PFSK-1 (cell line): ENCODE measurements at regions not wholly inside any gene's neighbourhood (a gene's known extent, or its start where the extent isn't known, plus 50 kb on each side); places are given as distances from the start of the nearest gene placed in this dataset.

Experiments used
- FOXP2 ChIP-seq: optimal IDR thresholded peaks from 2 replicates; pipeline ENCODE3; 2011; ENCODE audit warnings: borderline replicate concordance, control low read depth, inconsistent platforms; ENCODE audit not compliant: insufficient read depth; ENCODE audit errors: extremely low read length, extremely low read depth
- POLR2AphosphoS5 ChIP-seq: IDR thresholded peaks from 2 replicates; pipeline ENCODE4 v1.6.1; 2012; ENCODE audit warnings: low read depth, mild to moderate bottlenecking, control low read depth, low read length, moderate library complexity
- SIN3A ChIP-seq: IDR thresholded peaks from 2 replicates; pipeline ENCODE4 v1.6.1; 2012; ENCODE audit warnings: mild to moderate bottlenecking, low read length, moderate library complexity, borderline replicate concordance; ENCODE audit not compliant: insufficient read depth
- TAF1 ChIP-seq: IDR thresholded peaks from 2 replicates; pipeline ENCODE4 v1.6.1; 2012; ENCODE audit warnings: low read length, control low read depth, borderline replicate concordance; ENCODE audit not compliant: insufficient read depth
- TF ChIP-seq, protein P1 (sequence below), 2 experiments: IDR thresholded peaks; 2 replicates each; pipeline versions ENCODE4 v1.6.1 to v1.8.0; 2011 to 2012; ENCODE audit warnings: low read depth in 2 of 2, low read length in 2 of 2, control low read depth in 1 of 2, inconsistent platforms in 1 of 2, mild to moderate bottlenecking in 1 of 2, moderate library complexity in 1 of 2; ENCODE audit not compliant: insufficient read depth in 1 of 2

DNA sequence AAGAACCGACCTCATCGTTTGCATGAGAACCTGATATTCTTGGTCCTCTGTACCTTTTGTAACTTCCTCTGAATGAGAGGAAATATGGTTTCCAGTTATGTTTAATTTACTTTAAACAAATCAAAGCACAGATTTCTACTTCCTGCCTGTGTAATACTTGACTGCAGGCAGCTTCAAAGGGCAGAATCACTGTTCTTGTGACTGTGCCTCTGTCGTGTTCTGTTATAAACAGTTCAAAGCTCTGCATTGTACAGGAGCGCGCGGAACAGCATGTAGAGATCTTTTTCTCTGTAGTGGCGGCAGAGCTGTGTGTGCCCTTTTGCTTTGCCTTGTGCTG is 73.2 kb upstream of the CLDN5 start:
- no peak for TF ChIP-seq TAF1
- no peak for TF ChIP-seq FOXP2
- no peak for TF ChIP-seq POLR2AphosphoS5
- TF ChIP-seq SIN3A: no peak
- TF ChIP-seq, protein P1, sequence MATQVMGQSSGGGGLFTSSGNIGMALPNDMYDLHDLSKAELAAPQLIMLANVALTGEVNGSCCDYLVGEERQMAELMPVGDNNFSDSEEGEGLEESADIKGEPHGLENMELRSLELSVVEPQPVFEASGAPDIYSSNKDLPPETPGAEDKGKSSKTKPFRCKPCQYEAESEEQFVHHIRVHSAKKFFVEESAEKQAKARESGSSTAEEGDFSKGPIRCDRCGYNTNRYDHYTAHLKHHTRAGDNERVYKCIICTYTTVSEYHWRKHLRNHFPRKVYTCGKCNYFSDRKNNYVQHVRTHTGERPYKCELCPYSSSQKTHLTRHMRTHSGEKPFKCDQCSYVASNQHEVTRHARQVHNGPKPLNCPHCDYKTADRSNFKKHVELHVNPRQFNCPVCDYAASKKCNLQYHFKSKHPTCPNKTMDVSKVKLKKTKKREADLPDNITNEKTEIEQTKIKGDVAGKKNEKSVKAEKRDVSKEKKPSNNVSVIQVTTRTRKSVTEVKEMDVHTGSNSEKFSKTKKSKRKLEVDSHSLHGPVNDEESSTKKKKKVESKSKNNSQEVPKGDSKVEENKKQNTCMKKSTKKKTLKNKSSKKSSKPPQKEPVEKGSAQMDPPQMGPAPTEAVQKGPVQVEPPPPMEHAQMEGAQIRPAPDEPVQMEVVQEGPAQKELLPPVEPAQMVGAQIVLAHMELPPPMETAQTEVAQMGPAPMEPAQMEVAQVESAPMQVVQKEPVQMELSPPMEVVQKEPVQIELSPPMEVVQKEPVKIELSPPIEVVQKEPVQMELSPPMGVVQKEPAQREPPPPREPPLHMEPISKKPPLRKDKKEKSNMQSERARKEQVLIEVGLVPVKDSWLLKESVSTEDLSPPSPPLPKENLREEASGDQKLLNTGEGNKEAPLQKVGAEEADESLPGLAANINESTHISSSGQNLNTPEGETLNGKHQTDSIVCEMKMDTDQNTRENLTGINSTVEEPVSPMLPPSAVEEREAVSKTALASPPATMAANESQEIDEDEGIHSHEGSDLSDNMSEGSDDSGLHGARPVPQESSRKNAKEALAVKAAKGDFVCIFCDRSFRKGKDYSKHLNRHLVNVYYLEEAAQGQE (IDR thresholded peaks at IDR 0.05; ENCODE audit: insufficient read depth in 1 of 2, low read depth in 2 of 2, low read length in 2 of 2): no peak

DNA sequence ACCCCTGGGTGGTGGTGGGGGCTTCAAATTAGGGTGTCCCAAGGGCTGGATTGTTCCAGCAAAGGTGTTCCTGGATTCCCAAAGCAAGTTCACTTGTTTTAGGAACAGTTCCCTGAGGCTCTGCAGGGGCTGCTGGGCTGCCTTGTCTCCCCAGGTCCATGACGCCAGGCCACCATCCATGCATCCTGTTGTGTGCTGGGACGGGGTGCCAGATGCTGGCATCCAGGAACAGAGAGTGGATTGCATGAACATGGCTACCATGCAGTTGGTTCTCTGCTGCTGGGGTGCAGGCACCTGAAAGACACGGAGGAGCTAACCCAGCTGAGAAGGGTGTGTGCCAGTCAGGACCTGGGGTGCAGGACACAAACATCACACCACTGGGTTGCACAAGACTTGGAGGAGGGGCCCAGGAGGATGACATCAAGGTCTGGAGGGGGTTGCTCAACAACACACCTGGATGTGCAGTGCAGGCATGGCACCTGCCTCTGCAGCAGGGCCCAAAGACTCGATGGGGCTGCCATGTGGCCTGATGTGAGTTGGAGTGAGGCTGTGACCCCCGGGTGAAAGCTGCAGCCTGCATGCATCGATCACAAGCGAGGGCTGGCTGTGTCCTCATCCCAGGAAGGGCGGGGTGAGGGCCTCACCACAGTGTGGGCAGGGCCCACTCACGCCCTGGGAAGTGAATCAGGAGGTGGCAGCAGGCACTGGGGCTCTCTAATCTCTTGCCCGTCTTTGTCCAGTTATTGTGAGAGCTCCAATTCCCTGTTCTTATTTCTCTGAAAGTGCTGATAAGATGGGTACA is 74.0 kb upstream of the CLDN5 start:
- TF ChIP-seq, protein P1 (IDR thresholded peaks at IDR 0.05; ENCODE audit: insufficient read depth in 1 of 2, low read depth in 2 of 2, low read length in 2 of 2): no peak
- TF ChIP-seq POLR2AphosphoS5: no peak
- no peak for TF ChIP-seq FOXP2
- TF ChIP-seq SIN3A: no peak
- no peak for TF ChIP-seq TAF1

DNA sequence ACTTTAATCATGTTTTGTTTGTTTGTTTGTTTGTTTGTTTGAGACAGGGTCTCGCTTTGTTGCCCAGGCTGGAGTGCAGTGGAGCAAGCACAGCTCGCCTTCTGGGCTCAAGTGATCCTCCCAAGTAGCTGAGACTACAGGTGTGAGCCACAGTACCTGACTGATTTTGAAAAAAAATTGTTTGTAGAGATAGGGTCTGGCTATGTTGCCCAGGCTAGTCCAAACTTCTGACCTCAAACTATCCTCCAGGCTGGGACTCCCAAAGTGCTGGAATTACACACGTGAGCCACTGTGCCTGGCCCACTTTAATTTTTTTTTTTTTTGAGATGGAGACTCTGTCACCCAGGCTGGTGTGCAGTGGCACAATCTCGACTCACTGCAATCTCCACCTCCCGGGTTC is 74.8 kb upstream of the CLDN5 start:
- TF ChIP-seq FOXP2 (no peak), SIN3A (no peak), TAF1 (no peak), POLR2AphosphoS5 (no peak)
- TF ChIP-seq, protein P1 (IDR thresholded peaks at IDR 0.05; ENCODE audit: insufficient read depth in 1 of 2, low read depth in 2 of 2, low read length in 2 of 2): no peak

DNA sequence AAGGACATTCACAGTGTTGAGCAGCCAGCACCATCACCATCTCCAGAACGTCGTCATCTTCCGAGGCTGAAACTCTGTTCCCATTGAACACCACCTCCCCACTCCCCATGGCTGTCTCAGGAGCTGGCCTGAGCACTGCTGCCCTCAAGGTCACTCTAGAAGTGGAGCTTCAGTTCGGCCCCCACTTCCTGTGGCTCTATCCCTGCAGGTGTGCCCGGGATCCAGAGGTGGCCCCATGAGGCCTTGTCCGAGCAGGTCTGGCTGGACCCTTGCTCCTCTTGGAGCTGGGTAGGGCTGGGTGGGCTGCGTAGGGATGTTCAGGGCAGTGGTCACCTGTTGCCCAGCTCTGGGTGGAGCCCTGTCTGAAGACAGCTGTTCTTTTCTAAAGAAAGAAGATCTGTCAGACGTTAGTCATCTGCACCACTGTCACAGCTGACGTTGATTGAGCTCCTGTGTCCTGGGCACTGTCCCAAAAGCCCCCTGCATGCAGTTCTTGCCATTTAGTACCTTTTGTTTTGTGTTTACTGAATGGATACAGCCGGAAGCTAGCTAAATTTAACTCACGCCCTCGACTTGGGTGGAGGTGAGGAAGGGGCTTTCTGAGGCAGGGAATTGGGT is 75.5 kb upstream of the CLDN5 start:
- TF ChIP-seq TAF1 (no peak), FOXP2 (no peak), SIN3A (no peak), POLR2AphosphoS5 (no peak)
- TF ChIP-seq, protein P1 (IDR thresholded peaks at IDR 0.05; ENCODE audit: insufficient read depth in 1 of 2, low read depth in 2 of 2, low read length in 2 of 2): no peak

DNA sequence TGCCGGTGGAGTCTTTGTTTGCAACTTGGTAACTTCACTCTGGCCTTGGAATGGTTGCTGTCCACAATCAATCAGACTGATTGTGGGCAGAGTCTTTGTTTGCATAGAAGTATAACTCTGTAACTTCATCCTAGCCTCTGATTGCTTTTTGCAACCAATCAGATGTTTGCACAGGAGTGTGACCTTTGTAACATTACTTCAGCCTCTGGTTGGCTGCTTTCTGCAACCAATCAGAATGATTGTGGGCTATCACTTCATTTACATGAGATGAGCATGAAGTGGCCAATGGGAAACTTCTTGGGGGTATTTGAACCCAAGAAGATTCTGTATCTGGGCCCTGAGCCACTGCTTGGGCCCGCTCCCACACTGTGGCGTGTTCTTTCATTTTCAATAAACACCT is 79.6 kb upstream of the CLDN5 start:
- TF ChIP-seq FOXP2 (no peak), SIN3A (no peak), TAF1 (no peak), POLR2AphosphoS5 (no peak)
- TF ChIP-seq, protein P1 (IDR thresholded peaks at IDR 0.05; ENCODE audit: insufficient read depth in 1 of 2, low read depth in 2 of 2, low read length in 2 of 2): no peak
